Dendritic cell treated with granulocyte-macrophage colony-stimulating factor and Interleukin-4, amounts not matched to agents 40 ng/mL and 50 ng/mL, for 4 days (primary cell): ENCODE measurements at regions not wholly inside any gene's neighbourhood (a gene's known extent, or its start where the extent isn't known, plus 50 kb on each side); places are given as distances from the start of the nearest gene placed in this dataset.

Source experiments
- H3K27ac Mint-ChIP-seq: one replicate; pipeline ENCODE4 v1.8.0; 2022; ENCODE audit warnings: mild to moderate bottlenecking, mixed read lengths
- H3K27me3 Mint-ChIP-seq: one replicate; pipeline ENCODE4 v1.8.0; 2022; ENCODE audit warnings: mild to moderate bottlenecking, mixed read lengths
- H3K36me3 Mint-ChIP-seq: one replicate; pipeline ENCODE4 v1.8.0; 2022; ENCODE audit warnings: low read depth, mixed read lengths
- H3K4me1 Mint-ChIP-seq: one replicate; pipeline ENCODE4 v1.8.0; 2022; ENCODE audit warnings: low read depth, mixed read lengths
- H3K4me3 Mint-ChIP-seq: one replicate; pipeline ENCODE4 v1.8.0; 2022; ENCODE audit warnings: mild to moderate bottlenecking, moderate library complexity, mixed read lengths
- H3K9me3 Mint-ChIP-seq: one replicate; pipeline ENCODE4 v1.8.0; 2022; ENCODE audit warnings: mixed read lengths
- intact Hi-C: fragments of 100-400 bp; cut with micrococcal nuclease; formaldehyde crosslinking; loops from one replicate; pipeline ENCODE4 v1.15.0; 2022

GRCh38 chr4:133046156-133046555, 102.9 kb upstream of the PCDH10 start:
- Mint-ChIP-seq H3K4me1 (no peaks in the 10 kb centered on the region), H3K4me3 (no peak overlapping the region), H3K9me3 (peaks cover 23% of the 10 kb centered on the region), H3K36me3 (no peaks in the 10 kb centered on the region), H3K27ac (no peak overlapping the region), H3K27me3 (no peaks in the 10 kb centered on the region)
- intact Hi-C loops, result no loop called here

- H3K9me3 Mint-ChIP-seq, result peaks cover 9% of the 10 kb centered on the region
- intact Hi-C loops, result no loop called here
- H3K4me1 Mint-ChIP-seq, result no peaks in the 10 kb centered on the region
- H3K36me3 Mint-ChIP-seq, result no peaks in the 10 kb centered on the region
- H3K27ac Mint-ChIP-seq, result no peak overlapping the region
- no peaks in the 10 kb centered on the region for H3K27me3 Mint-ChIP-seq
- H3K4me3 Mint-ChIP-seq, result no peak overlapping the region
Observed at GRCh38 chr4:133058701-133059100, 90.4 kb upstream of the PCDH10 start.

GRCh38 chr4:133059117-133059516, 90.0 kb upstream of the PCDH10 start:
- Mint-ChIP-seq H3K4me1 (no peaks in the 10 kb centered on the region), H3K4me3 (no peak overlapping the region), H3K9me3 (peaks cover 9% of the 10 kb centered on the region), H3K36me3 (no peaks in the 10 kb centered on the region), H3K27me3 (no peaks in the 10 kb centered on the region), H3K27ac (no peak overlapping the region)
- intact Hi-C loops, result no loop called here

GRCh38 chr4:133062851-133063250, 86.2 kb upstream of the PCDH10 start:
- Mint-ChIP-seq H3K9me3 (peaks cover 12% of the 10 kb centered on the region), H3K27me3 (no peaks in the 10 kb centered on the region), H3K27ac (no peak overlapping the region), H3K36me3 (no peaks in the 10 kb centered on the region), H3K4me3 (no peak overlapping the region), H3K4me1 (no peaks in the 10 kb centered on the region)
- intact Hi-C loops, result no loop called here

- H3K4me1 Mint-ChIP-seq, result no peaks in the 10 kb centered on the region
- H3K27me3 Mint-ChIP-seq, result no peaks in the 10 kb centered on the region
- intact Hi-C loops, result no loop called here
- H3K27ac Mint-ChIP-seq, result no peak overlapping the region
- no peak overlapping the region for H3K4me3 Mint-ChIP-seq
- H3K36me3 Mint-ChIP-seq, result no peaks in the 10 kb centered on the region
- H3K9me3 Mint-ChIP-seq, result peaks cover 45% of the 10 kb centered on the region
Observed at GRCh38 chr4:133068083-133068482, 81.0 kb upstream of the PCDH10 start.

- Mint-ChIP-seq H3K36me3 (no peaks in the 10 kb centered on the region), H3K4me3 (no peak overlapping the region), H3K4me1 (no peaks in the 10 kb centered on the region), H3K27ac (no peak overlapping the region), H3K9me3 (peaks cover 14% of the 10 kb centered on the region), H3K27me3 (no peaks in the 10 kb centered on the region)
- intact Hi-C loops, result no loop called here
Observed at GRCh38 chr4:133081246-133081645, 67.8 kb upstream of the PCDH10 start.

- Mint-ChIP-seq H3K9me3 (no peaks in the 10 kb centered on the region), H3K4me3 (no peak overlapping the region), H3K27me3 (no peaks in the 10 kb centered on the region), H3K36me3 (no peaks in the 10 kb centered on the region), H3K4me1 (no peaks in the 10 kb centered on the region), H3K27ac (no peak overlapping the region)
- intact Hi-C loops, result no loop called here
Observed at GRCh38 chr4:133084421-133084820, 64.7 kb upstream of the PCDH10 start.

GRCh38 chr4:133095591-133095990, 53.5 kb upstream of the PCDH10 start:
- Mint-ChIP-seq H3K27me3 (no peaks in the 10 kb centered on the region), H3K4me1 (no peaks in the 10 kb centered on the region), H3K4me3 (no peak overlapping the region), H3K9me3 (no peaks in the 10 kb centered on the region), H3K36me3 (no peaks in the 10 kb centered on the region), H3K27ac (no peak overlapping the region)
- intact Hi-C loops, result no loop called here

GRCh38 chr4:133096972-133097371, 52.1 kb upstream of the PCDH10 start:
- no peaks in the 10 kb centered on the region for H3K27me3 Mint-ChIP-seq
- H3K36me3 Mint-ChIP-seq, result no peaks in the 10 kb centered on the region
- H3K4me3 Mint-ChIP-seq, result no peak overlapping the region
- no peak overlapping the region for H3K27ac Mint-ChIP-seq
- intact Hi-C loops, result no loop called here
- H3K4me1 Mint-ChIP-seq, result no peaks in the 10 kb centered on the region
- H3K9me3 Mint-ChIP-seq, result no peaks in the 10 kb centered on the region
